Liver (tissue), 3 donors: ENCODE measurements at regions not wholly inside any gene's neighbourhood (a gene's known extent, or its start where the extent isn't known, plus 50 kb on each side); places are given as distances from the start of the nearest gene placed in this dataset.

Source experiments
- RAD21 ChIP-seq, 2 donors: IDR thresholded peaks; 2 replicates each; pipeline ENCODE4 v1.6.1; 2016; ENCODE audit warnings: antibody characterized with exemption in 2 of 2, mild to moderate bottlenecking in 2 of 2
- RXRA ChIP-seq, 2 donors: IDR thresholded peaks; 2 replicates each; pipeline ENCODE4 v1.6.1; 2017 to 2018; ENCODE audit warnings: antibody characterized with exemption in 2 of 2, mild to moderate bottlenecking in 1 of 2
- SP1 ChIP-seq: IDR thresholded peaks from 2 replicates; pipeline ENCODE4 v1.6.1; 2018; ENCODE audit warnings: antibody characterized with exemption, mild to moderate bottlenecking
- TF ChIP-seq, protein P1 (sequence below): fragments of 150-350 bp; IDR thresholded peaks from 2 replicates; pipeline ENCODE4 v1.5.1; 2017; ENCODE audit warnings: improper control_type of control experiment, low read depth, low read length; ENCODE audit not compliant: missing input control
- TF ChIP-seq, protein P2 (sequence below): IDR thresholded peaks from 2 replicates; pipeline ENCODE4 v1.6.1; 2016; ENCODE audit warnings: antibody characterized with exemption
- donor health status: healthy.
- donor health status: healthy.

DNA sequence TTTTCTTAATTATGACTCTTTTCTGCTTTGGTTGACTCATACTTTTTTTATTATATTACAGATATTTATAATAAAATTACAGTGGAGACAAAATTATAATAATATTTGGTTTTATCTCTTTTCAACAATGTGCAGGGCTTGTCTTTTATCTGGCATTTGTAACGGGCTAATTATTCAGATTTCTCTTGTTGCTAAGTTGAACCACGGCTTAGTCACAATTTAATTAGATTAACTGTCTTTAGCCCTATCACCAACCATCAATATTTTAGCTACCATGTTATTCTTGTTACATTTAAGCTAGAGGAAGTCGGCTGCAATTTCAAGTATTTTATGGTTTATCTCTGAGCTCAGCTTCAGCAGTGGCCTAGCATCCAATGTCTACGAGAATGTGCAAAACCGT, 798.9 kb upstream of the CA10 start:
- TF ChIP-seq, protein P1, sequence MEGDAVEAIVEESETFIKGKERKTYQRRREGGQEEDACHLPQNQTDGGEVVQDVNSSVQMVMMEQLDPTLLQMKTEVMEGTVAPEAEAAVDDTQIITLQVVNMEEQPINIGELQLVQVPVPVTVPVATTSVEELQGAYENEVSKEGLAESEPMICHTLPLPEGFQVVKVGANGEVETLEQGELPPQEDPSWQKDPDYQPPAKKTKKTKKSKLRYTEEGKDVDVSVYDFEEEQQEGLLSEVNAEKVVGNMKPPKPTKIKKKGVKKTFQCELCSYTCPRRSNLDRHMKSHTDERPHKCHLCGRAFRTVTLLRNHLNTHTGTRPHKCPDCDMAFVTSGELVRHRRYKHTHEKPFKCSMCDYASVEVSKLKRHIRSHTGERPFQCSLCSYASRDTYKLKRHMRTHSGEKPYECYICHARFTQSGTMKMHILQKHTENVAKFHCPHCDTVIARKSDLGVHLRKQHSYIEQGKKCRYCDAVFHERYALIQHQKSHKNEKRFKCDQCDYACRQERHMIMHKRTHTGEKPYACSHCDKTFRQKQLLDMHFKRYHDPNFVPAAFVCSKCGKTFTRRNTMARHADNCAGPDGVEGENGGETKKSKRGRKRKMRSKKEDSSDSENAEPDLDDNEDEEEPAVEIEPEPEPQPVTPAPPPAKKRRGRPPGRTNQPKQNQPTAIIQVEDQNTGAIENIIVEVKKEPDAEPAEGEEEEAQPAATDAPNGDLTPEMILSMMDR: no peak
- no peak for TF ChIP-seq RAD21 (IDR thresholded peaks at IDR 0.05)
- TF ChIP-seq SP1: no peak
- TF ChIP-seq RXRA (IDR thresholded peaks at IDR 0.05): no peak
- TF ChIP-seq, protein P2, sequence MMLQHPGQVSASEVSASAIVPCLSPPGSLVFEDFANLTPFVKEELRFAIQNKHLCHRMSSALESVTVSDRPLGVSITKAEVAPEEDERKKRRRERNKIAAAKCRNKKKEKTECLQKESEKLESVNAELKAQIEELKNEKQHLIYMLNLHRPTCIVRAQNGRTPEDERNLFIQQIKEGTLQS: no peak
